Right lobe of liver (tissue), 6 donors: ENCODE measurements at regions not wholly inside any gene's neighbourhood (a gene's known extent, or its start where the extent isn't known, plus 50 kb on each side); places are given as distances from the start of the nearest gene placed in this dataset.
A peak's percentile ranks its signal among the peaks of the same experiment; 100 is the strongest.

Experiments used
- ATAC-seq, 4 donors: fragments of 200-7000 bp; cut with Tn5 transposase; one replicate each; pipeline ENCODE4 v1.9.1; 2020; ENCODE audit warnings: mild to moderate bottlenecking in 4 of 4, moderate library complexity in 4 of 4
- DNase-seq, 3 donors: peaks; one replicate each; pipeline ENCODE4 v3.0.0-alpha.2; 2020
- H3K27ac ChIP-seq, 3 donors: fragments of 200-600 bp; one replicate each; pipeline ENCODE4 v1.8.0; 2022
- H3K27me3 ChIP-seq, 2 donors: fragments of 200-600 bp; one replicate each; pipeline ENCODE4 v1.8.0; 2022
- H3K36me3 ChIP-seq, 4 donors: fragments of 200-600 bp; sonication (generic) in 1 of 4; one replicate each; pipeline versions ENCODE4 v1.5.1 to v1.8.0; 2017 to 2022; ENCODE audit warnings: control low read depth in 1 of 4
- H3K4me1 ChIP-seq, 4 donors: fragments of 200-600 bp; sonication (generic) in 1 of 4; one replicate each; pipeline versions ENCODE4 v1.5.1 to v1.8.0; 2017 to 2022; ENCODE audit warnings: control low read depth in 1 of 4
- H3K4me3 ChIP-seq, 3 donors: fragments of 200-600 bp; one replicate each; pipeline ENCODE4 v1.8.0; 2022
- H3K9me3 ChIP-seq, 4 donors: fragments of 200-600 bp; sonication (generic) in 1 of 4; one replicate each; pipeline versions ENCODE4 v1.5.1 to v1.8.0; 2017 to 2022; ENCODE audit warnings: control low read depth in 1 of 4
- POLR2A ChIP-seq: fragments of 450-650 bp; IDR thresholded peaks from one replicate; pipeline ENCODE4 v1.6.1; 2017; ENCODE audit warnings: antibody characterized with exemption, mild to moderate bottlenecking
- WGBS: methylation state at CpG from one replicate; pipeline ENCODE4 v1.1.6; 2018; ENCODE audit warnings: low coverage, low lambda C conversion rate; ENCODE audit not compliant: insufficient coverage; ENCODE audit errors: missing lambda C conversion rate; 5-methylcytosine and 5-hydroxymethylcytosine counted together
- intact Hi-C, 2 donors: fragments of 100-400 bp; cut with DNase I; formaldehyde crosslinking; loops; one replicate each; pipeline versions ENCODE4 v1.11.2 to v1.14.1; 2022
- TF ChIP-seq, protein P1 (sequence below), 4 donors: fragments of 200-600 bp in 3 of 4; fragments of 450-650 bp in 1 of 4; IDR thresholded peaks; one replicate each; pipeline versions ENCODE4 v1.5.1 to v1.8.0; 2016 to 2022; ENCODE audit warnings: antibody characterized with exemption in 4 of 4, mild to moderate bottlenecking in 2 of 4
- donor health status: DM: no; HTN: yes; CAD: no.
- donor health status: DM: no; HTN: no; CAD: no.
- donor health status: DM: no; HTN: no; CAD: no.
- donor health status: DM: no; HTN: yes; CAD: no.
- donor health status: DM: no; HTN: yes; CAD: no.

DNA sequence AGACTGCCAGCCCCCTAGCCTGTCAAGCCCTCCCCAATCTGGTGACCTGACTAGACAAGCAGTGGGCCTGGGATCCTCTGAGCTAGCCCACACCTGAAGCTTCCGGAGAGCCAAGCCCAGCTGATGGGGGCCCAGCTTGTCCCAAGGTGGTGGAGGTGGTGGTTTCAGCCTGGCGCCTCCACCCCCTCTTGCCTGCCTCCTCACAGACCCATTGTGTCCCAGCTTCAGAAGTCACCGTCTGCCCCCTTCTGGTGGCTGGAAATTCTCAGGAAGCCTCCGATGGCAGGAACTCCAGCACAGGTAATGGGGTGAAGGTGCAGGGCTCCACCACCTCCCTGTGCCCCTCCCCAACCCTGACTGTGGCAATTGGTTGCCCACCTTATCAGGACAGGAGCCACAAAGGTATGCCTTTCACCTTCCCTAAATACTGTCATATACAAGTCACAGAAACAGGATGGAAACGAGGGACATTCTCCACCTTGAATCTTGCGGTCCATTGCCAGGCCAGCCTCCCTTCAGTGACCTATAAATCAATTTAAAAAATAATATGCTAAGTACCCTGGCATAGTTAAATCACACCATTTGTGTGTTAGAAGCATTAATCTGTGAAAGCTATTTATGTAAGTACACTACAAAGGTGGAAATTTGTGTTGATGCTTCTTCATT lies 66.0 kb upstream of the ZNF423 start:
- peak; percentile 88 to 91 (median 90) for ATAC-seq
- no peak overlapping the region for H3K27ac ChIP-seq
- TF ChIP-seq POLR2A, result no peak
- TF ChIP-seq, protein P1, sequence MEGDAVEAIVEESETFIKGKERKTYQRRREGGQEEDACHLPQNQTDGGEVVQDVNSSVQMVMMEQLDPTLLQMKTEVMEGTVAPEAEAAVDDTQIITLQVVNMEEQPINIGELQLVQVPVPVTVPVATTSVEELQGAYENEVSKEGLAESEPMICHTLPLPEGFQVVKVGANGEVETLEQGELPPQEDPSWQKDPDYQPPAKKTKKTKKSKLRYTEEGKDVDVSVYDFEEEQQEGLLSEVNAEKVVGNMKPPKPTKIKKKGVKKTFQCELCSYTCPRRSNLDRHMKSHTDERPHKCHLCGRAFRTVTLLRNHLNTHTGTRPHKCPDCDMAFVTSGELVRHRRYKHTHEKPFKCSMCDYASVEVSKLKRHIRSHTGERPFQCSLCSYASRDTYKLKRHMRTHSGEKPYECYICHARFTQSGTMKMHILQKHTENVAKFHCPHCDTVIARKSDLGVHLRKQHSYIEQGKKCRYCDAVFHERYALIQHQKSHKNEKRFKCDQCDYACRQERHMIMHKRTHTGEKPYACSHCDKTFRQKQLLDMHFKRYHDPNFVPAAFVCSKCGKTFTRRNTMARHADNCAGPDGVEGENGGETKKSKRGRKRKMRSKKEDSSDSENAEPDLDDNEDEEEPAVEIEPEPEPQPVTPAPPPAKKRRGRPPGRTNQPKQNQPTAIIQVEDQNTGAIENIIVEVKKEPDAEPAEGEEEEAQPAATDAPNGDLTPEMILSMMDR (IDR thresholded peaks at IDR 0.05), result peak; percentile 63 to 75 (median 70)
- WGBS, result 51% methylated on average over 3 of the region's 6 CpGs
- H3K9me3 ChIP-seq, result no peaks in the 10 kb centered on the region
- H3K27me3 ChIP-seq, result no peaks in the 10 kb centered on the region
- intact Hi-C loops, result loop anchor here in 1 of 2 donors (5.0 to 10.0 kb wide), 2 partner anchors 65 to 517 kb away; partner anchors contain the start of gene ZNF423
- H3K36me3 ChIP-seq, result no peaks in the 10 kb centered on the region
- H3K4me1 ChIP-seq, result no peaks in the 10 kb centered on the region
- H3K4me3 ChIP-seq, result no peak overlapping the region
- DNase-seq, result peak; percentile 60 to 77 (median 62)

DNA sequence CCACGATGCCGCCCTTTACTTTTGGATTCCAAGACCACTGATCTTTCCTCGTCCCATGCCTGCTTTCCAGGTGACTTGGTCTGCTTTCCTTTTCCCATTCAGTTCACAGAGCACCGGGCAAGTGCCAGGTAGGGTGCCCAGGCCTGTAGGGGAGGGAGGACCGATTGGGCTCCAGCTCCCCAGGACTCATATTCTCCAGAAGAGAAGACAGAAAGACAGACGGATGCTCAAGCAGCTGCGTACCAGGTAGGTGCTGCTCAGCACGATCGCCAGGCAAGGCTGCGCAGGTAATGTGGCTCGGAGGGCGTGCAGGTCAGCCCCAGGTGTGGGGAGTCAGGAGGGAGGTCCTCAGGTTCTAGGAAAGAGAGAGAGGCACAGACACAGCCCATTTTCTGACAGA lies 67.5 kb upstream of the ZNF423 start:
- DNase-seq, result no peak
- ATAC-seq, result no peak
- H3K4me1 ChIP-seq, result no peaks in the 10 kb centered on the region
- TF ChIP-seq, protein P1 (IDR thresholded peaks at IDR 0.05), result no peak
- TF ChIP-seq POLR2A, result no peak
- H3K36me3 ChIP-seq, result no peaks in the 10 kb centered on the region
- H3K27ac ChIP-seq, result no peak overlapping the region
- no peaks in the 10 kb centered on the region for H3K27me3 ChIP-seq
- WGBS, result 67% methylated on average over 6 of the region's 12 CpGs
- intact Hi-C loops, result loop anchor here in 1 of 2 donors (5.0 to 10.0 kb wide), 2 partner anchors 66 to 519 kb away; partner anchors contain the start of gene ZNF423
- no peak overlapping the region for H3K4me3 ChIP-seq
- no peaks in the 10 kb centered on the region for H3K9me3 ChIP-seq

DNA sequence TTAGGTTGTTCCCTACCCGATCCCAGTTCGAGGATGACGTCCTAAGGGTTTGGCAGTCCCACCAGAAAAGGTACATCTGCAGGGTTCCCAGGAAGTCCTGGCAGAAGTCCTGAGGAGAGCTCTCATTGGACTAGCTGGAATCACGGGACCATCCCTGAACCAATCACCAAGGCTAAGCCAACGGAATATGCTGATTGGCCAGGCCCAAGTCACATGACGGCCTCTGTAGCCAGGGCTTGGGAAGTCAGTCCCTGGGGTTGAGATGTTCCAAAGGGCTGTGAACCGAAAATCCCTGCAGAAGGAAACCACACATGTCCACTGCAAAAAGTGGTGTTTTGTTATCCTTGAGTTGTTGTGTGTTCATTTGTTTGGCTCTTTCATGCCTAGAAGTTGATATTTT lies 68.2 kb upstream of the ZNF423 start:
- intact Hi-C loops, result loop anchor here in 1 of 2 donors (5.0 to 10.0 kb wide), 2 partner anchors 67 to 519 kb away; partner anchors contain the start of gene ZNF423
- ATAC-seq (no peak), DNase-seq (no peak)
- 53% methylated on average over 2 of the region's 7 CpGs for WGBS
- H3K4me3 ChIP-seq, result no peak overlapping the region
- H3K9me3 ChIP-seq, result no peaks in the 10 kb centered on the region
- TF ChIP-seq, protein P1 (IDR thresholded peaks at IDR 0.05), result no peak
- no peak for TF ChIP-seq POLR2A
- H3K4me1 ChIP-seq, result no peaks in the 10 kb centered on the region
- H3K27me3 ChIP-seq, result no peaks in the 10 kb centered on the region
- H3K36me3 ChIP-seq, result no peaks in the 10 kb centered on the region
- no peak overlapping the region for H3K27ac ChIP-seq

DNA sequence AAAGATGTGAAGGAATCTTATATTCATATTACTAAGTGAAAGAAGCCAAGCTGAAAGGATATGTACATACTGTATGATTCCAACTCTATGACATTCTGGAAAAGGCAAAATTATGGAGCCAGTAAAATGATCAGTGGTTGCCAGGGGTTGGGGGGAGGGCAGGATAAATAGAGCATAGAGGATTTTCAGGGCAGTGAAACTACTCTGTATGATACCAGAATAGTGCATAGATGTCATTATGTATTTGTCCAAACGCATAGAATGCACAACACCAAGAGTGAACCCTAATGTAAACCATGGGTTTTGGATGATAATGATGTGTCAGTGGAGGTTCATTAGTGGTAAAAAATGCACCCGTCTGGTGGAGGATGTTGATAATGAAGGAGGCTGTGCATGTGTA lies 71.0 kb upstream of the ZNF423 start:
- no peak for TF ChIP-seq POLR2A
- TF ChIP-seq, protein P1 (IDR thresholded peaks at IDR 0.05), result no peak
- DNase-seq (no peak), ATAC-seq (no peak)
- 63% methylated on average over 2 of the region's 2 CpGs for WGBS
- Histone ChIP-seq H3K4me1 (no peaks in the 10 kb centered on the region), H3K27me3 (no peaks in the 10 kb centered on the region), H3K27ac (no peak overlapping the region), H3K9me3 (no peaks in the 10 kb centered on the region), H3K36me3 (no peaks in the 10 kb centered on the region), H3K4me3 (no peak overlapping the region)
- intact Hi-C loops, result loop anchor here in 1 of 2 donors (10.0 kb wide), 1 partner anchor 522 kb away; no protein-coding TSS in a partner anchor
